ENCODE measurements at regions not wholly inside any gene's neighbourhood (a gene's known extent, or its start where the extent isn't known, plus 50 kb on each side); places are given as distances from the start of the nearest gene placed in this dataset.
"Not testable (repeated sequence)": the region's sequence is repeated elsewhere in the genome, so short reads cannot be mapped to it uniquely, and the experiment has no call there.

DNA sequence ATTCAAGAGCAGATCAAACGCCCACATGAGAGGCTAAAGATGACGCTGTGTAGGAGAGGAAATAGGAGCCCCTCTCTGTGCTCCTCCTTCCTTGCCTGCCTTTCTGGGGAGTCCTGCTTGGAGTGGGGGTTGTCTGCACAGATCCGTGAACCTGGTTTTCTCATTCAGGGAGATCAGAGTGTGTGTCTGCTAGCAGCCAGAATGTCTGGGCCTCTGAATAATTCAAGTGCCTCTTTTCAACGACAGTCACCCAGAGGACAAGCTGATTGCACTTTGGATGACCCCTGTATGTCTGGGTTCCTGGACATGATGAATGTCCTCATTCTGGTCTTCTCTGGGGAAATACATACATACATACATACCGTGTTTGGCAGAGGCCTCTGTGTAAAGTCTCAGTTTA, 592.5 kb upstream of the B3GAT1 start:
- no peaks in the 10 kb centered on the region for H3K27me3 Mint-ChIP-seq
- TF ChIP-seq CTCF (conservative IDR thresholded peaks at IDR 0.05) = no peak

DNA sequence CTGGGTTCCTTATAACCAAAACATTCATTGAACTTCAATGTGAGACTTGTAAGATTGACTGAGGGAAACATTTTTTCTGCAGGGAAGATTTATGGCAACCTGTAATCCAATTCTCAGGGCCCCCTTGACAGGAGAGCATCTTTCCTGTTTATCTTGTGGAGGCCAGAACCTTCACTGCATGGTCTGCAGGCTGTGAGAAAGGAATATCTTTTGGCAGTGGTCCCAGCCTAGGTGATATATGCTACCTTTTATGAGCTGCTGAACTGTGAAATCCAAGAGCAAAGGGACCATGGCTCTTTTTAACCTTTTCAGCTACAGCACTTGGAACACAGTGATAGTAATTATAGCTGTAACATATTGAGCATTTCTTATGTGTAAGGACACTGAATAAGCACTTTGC, 590.2 kb upstream of the B3GAT1 start:
- Mint-ChIP-seq H3K27me3 (no peaks in the 10 kb centered on the region), H3K27ac (no peak overlapping the region)

More for the DNA sequence above, 592.5 kb upstream of the B3GAT1 start:
- H3K9me3 Mint-ChIP-seq = no peaks in the 10 kb centered on the region
- H3K4me1 Mint-ChIP-seq (ENCODE audit: unreplicated experiment) = peaks cover 21% of the 10 kb centered on the region
- no peak overlapping the region for H3K27ac Mint-ChIP-seq
- no peak for DNase-seq (ENCODE audit: extremely low spot score, unreplicated experiment)
- no peak overlapping the region for H3K4me3 Mint-ChIP-seq
- H3K36me3 Mint-ChIP-seq = no peaks in the 10 kb centered on the region

DNA sequence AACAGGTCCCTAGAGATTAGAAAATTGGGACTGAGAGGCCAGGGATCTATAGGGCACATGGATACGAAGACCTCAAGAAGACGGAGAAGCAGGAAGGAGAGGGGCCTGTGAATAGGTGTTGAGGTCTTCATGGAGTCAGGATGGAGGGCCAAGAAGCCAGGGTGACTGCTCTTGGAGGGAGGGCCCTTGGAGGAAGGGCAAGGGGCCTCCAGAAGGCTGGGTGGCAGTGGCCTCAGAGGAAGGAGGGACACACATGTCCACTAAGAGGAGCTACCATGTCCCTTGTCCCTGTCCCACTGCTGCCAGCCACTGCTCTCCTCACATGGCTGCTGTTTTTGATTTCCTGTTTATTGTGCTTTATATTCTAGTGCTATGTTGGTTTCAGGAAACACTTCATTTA, 589.5 kb upstream of the B3GAT1 start:
- Mint-ChIP-seq H3K4me1 (ENCODE audit: unreplicated experiment) (peaks cover 6% of the 10 kb centered on the region), H3K27me3 (no peaks in the 10 kb centered on the region), H3K36me3 (no peaks in the 10 kb centered on the region), H3K9me3 (no peaks in the 10 kb centered on the region), H3K4me3 (no peak overlapping the region), H3K27ac (no peak overlapping the region)
- no peak for DNase-seq (ENCODE audit: extremely low spot score, unreplicated experiment)
- TF ChIP-seq CTCF (conservative IDR thresholded peaks at IDR 0.05) = no peak

More for the DNA sequence above, 590.2 kb upstream of the B3GAT1 start:
- Mint-ChIP-seq H3K4me3 (no peak overlapping the region), H3K9me3 (no peaks in the 10 kb centered on the region), H3K36me3 (no peaks in the 10 kb centered on the region), H3K4me1 (ENCODE audit: unreplicated experiment) (peaks cover 9% of the 10 kb centered on the region)
- no peak for DNase-seq (ENCODE audit: extremely low spot score, unreplicated experiment)
- no peak for TF ChIP-seq CTCF (conservative IDR thresholded peaks at IDR 0.05)

DNA sequence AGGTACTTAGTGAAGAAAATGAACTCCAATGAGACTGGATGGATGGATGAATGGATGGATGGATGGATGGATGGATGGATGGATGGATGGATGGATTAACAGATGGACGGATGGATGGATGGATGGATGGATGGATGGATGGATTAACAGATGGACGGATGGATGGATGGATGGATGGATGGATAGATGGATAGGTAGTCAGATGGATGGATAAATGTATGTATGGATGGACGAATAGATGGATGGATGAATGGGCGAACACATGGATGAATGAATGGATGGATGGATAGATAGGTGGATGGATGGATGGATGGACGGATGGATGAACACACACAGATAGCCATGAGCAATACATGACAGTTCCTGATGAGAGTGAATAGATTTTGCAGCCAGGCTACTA, 589.0 kb upstream of the B3GAT1 start:
- H3K27me3 Mint-ChIP-seq; H3K9me3 Mint-ChIP-seq; H3K27ac Mint-ChIP-seq; H3K4me3 Mint-ChIP-seq; H3K4me1 Mint-ChIP-seq (ENCODE audit: unreplicated experiment); H3K36me3 Mint-ChIP-seq; DNase-seq (ENCODE audit: extremely low spot score, unreplicated experiment): not testable (repeated sequence)

DNA sequence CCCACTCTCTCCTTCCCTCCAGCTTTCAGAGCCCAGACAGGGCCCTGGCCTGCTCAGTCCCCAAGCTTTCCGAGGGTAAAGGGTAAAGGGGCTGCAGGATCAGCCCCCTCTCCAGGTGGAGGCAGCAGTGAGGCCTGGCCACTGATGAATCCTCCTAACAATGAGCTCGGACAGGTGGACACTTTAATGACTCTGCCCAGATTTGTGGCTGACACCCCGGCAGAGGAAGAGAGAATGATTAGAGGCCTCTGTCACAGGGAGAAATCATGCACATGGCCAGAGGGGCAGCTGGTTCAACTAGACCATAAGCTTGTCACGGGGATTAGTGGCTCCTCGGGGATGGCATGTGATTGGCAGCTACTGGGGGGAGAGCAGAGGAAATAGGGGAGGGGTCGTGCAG, 587.5 kb upstream of the B3GAT1 start:
- Mint-ChIP-seq H3K36me3 (no peaks in the 10 kb centered on the region), H3K4me1 (ENCODE audit: unreplicated experiment) (peaks cover 5% of the 10 kb centered on the region), H3K27me3 (no peaks in the 10 kb centered on the region), H3K4me3 (no peak overlapping the region), H3K9me3 (no peaks in the 10 kb centered on the region), H3K27ac (no peak overlapping the region)
- DNase-seq (ENCODE audit: extremely low spot score, unreplicated experiment) = no peak
- TF ChIP-seq CTCF (conservative IDR thresholded peaks at IDR 0.05) = no peak

- Mint-ChIP-seq H3K27me3 (peaks cover 7% of the 10 kb centered on the region), H3K36me3 (no peaks in the 10 kb centered on the region), H3K27ac (no peak overlapping the region), H3K4me1 (ENCODE audit: unreplicated experiment) (no peaks in the 10 kb centered on the region), H3K9me3 (no peaks in the 10 kb centered on the region), H3K4me3 (no peak overlapping the region)
- DNase-seq (ENCODE audit: extremely low spot score, unreplicated experiment) = no peak
- TF ChIP-seq CTCF (conservative IDR thresholded peaks at IDR 0.05) = no peak
These were observed 585.7 kb upstream of the B3GAT1 start for GRCh38 chr11:134997652-134998320.

Measured in type B pancreatic cell (in vitro differentiated cells).